GM18870 (cell line): ENCODE measurements at regions not wholly inside any gene's neighbourhood (a gene's known extent, or its start where the extent isn't known, plus 50 kb on each side); places are given as distances from the start of the nearest gene placed in this dataset.

Experiments
- ATAC-seq: cut with Tn5 transposase; IDR thresholded peaks from one replicate; pipeline ENCODE4 v1.9.1; 2021; ENCODE audit warnings: moderate library complexity; ENCODE audit not compliant: unreplicated experiment

GRCh38 chr10:6781133-6781770 is 201.2 kb upstream of the PRKCQ start:
- ATAC-seq: peak; percentile 69

GRCh38 chr10:6780008-6780677 is 200.1 kb upstream of the PRKCQ start:
- no peak for ATAC-seq

GRCh38 chr10:6778992-6779701 is 199.1 kb upstream of the PRKCQ start:
- ATAC-seq: no peak

GRCh38 chr10:6776170-6776569 is 196.1 kb upstream of the PRKCQ start:
- no peak for ATAC-seq

GRCh38 chr10:6774406-6774805 is 194.3 kb upstream of the PRKCQ start:
- no peak for ATAC-seq

- no peak for ATAC-seq
Measured at GRCh38 chr10:6771331-6771730, 191.3 kb upstream of the PRKCQ start.

- ATAC-seq: no peak
Measured at GRCh38 chr10:6770846-6771245, 190.8 kb upstream of the PRKCQ start.

- no peak for ATAC-seq
Measured at GRCh38 chr10:6769704-6770417, 189.8 kb upstream of the PRKCQ start.

GRCh38 chr10:6766131-6766801 is 186.2 kb upstream of the PRKCQ start:
- no peak for ATAC-seq

- ATAC-seq: no peak
Measured at GRCh38 chr10:6763423-6763822, 183.3 kb upstream of the PRKCQ start.

- no peak for ATAC-seq
Measured at GRCh38 chr10:6763001-6763400, 182.9 kb upstream of the PRKCQ start.

GRCh38 chr10:6759961-6760360 is 179.9 kb upstream of the PRKCQ start:
- no peak for ATAC-seq

GRCh38 chr10:6757158-6757557 is 177.1 kb upstream of the PRKCQ start:
- ATAC-seq: no peak

GRCh38 chr10:6756716-6757115 is 176.6 kb upstream of the PRKCQ start:
- no peak for ATAC-seq

- no peak for ATAC-seq
Measured at GRCh38 chr10:6755781-6756460, 175.8 kb upstream of the PRKCQ start.

- no peak for ATAC-seq
Measured at GRCh38 chr10:6753644-6754043, 173.6 kb upstream of the PRKCQ start.

GRCh38 chr10:6751363-6751762 is 171.3 kb upstream of the PRKCQ start:
- ATAC-seq: no peak

- no peak for ATAC-seq
Measured at GRCh38 chr10:6748981-6749635, 169.0 kb upstream of the PRKCQ start.

GRCh38 chr10:6748029-6748428 is 168.0 kb upstream of the PRKCQ start:
- ATAC-seq: no peak

GRCh38 chr10:6746782-6747181 is 166.7 kb upstream of the PRKCQ start:
- no peak for ATAC-seq
